GDM1 (cell line): ENCODE measurements at regions not wholly inside any gene's neighbourhood (a gene's known extent, or its start where the extent isn't known, plus 50 kb on each side); places are given as distances from the start of the nearest gene placed in this dataset.

Source experiments
- DNase-seq: peaks from one replicate; lab custom pipeline; 2025; lab: John Stamatoyannopoulos, UW

DNA sequence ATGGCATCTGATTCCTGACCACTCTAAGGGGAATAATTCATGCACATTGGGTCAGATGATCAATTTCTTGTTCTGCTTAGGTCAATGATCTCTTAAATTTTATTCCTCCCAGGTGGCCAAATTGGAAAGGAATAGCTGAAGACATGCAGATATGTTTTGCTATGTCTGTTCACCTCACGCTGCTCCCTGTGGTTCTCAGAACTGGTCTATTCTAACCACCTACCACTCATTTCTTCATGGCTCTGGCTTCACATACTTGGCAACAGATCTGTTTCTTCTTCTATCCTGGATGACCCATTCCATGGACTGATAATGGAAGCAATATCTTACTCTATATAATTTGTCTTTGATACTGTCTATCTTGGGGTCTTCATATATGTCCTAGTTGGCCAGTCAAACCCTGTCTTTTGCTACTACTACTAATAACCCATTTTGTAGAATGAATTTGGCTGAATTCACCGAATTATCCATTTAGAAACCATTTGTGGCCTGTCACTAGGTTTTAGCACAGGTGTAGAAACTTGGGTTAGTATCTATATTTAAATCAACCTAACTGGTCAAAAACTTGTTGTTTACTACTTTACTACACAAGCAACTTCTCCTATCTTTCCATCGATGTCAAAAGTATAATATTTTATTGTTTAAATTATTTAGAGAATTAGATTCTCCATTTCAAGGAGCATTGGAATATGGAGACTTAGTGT, 650.9 kb downstream of the TLE4 start:
- no peak for DNase-seq

GRCh38 chr9:80218328-80218727, 646.6 kb downstream of the TLE4 start:
- no peak for DNase-seq

DNA sequence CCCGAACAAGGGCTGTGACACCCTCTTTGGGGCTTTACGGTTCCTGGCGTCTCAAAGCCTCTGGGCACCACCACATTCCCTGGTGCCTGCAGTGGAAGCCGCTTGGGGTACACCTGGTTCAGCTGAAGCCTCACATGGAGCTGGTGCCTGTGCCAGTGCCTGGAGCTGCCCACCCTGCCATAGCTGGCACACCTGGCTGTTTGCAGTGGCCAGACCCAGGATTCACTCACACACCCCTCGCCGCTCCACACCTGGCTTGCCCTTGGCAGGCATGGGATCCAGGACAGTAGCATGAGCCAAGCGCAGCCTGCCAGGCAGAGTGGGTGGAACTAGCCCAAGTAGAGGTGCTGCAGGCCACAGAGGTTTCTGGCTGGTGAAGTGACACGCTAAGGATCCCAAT, 641.8 kb downstream of the TLE4 start:
- no peak for DNase-seq

- no peak for DNase-seq
Measured at GRCh38 chr9:80208696-80209095, 636.9 kb downstream of the TLE4 start.

DNA sequence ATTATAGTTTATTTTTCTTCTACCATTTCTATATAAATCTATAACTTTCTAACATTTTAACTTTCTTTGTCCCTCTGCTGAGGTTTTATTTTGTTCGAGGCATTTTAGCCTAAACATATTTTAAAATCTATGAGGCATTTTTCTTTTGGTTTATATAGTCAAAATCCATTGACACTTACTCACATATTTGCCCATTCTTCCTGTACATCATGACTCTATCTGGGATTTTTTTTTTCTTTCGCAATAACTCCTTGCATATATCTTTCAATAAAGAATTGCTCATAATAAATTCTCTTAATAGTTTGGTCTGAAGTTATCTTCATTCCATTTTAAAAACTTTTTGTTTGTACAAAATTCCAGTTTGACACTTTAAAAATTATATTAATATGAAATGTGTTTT, 632.3 kb downstream of the TLE4 start:
- DNase-seq, result no peak

GRCh38 chr9:80197661-80198060, 625.9 kb downstream of the TLE4 start:
- DNase-seq, result no peak

DNA sequence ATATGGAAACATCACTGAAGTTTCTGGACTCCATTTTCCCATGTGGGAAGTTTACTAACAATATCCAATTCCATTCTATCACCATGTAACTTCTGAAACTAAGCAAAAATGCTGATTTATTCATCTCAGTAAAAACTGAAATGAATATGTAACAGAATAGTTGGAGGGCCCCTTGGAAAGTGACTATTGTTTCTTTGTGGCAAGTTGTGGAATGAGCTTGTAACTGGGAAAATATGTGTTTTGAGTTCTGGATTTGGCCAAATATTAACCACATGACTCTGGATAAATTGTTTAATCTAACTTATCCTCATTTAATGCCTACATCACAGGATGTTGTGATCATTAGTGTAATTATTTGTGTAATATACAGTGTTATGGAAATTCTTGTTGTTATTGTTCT, 619.3 kb downstream of the TLE4 start:
- no peak for DNase-seq

- no peak for DNase-seq
Measured at GRCh38 chr9:80188579-80188978, 616.8 kb downstream of the TLE4 start.

- DNase-seq, result no peak
Measured at GRCh38 chr9:80185112-80185738, 613.5 kb downstream of the TLE4 start.

DNA sequence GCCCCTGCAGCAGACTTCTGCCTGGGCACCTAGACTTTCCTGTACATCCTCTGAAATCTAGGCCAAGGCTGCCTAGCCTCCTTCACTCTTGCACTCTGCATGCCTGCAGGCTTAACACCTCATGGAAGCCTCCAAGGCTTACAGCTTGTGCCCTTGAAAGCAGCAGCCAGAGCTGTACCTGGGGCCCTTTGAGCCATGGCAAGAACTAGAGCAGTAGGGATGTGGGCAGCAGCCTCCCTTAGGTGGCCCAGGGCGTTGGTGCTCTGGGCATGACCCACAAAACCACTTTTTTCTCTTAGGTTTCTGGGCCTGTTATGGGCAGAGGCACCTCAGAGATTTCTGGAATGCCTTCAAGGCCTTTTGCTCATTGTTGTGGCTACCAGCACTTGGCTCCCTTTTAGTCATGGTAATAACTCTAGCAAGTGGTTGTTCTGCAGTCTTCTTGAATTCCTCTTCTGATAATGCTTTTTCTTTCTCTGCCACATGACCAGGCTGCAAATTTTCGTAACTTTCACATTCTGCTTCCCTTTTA, 606.2 kb downstream of the TLE4 start:
- no peak for DNase-seq

DNA sequence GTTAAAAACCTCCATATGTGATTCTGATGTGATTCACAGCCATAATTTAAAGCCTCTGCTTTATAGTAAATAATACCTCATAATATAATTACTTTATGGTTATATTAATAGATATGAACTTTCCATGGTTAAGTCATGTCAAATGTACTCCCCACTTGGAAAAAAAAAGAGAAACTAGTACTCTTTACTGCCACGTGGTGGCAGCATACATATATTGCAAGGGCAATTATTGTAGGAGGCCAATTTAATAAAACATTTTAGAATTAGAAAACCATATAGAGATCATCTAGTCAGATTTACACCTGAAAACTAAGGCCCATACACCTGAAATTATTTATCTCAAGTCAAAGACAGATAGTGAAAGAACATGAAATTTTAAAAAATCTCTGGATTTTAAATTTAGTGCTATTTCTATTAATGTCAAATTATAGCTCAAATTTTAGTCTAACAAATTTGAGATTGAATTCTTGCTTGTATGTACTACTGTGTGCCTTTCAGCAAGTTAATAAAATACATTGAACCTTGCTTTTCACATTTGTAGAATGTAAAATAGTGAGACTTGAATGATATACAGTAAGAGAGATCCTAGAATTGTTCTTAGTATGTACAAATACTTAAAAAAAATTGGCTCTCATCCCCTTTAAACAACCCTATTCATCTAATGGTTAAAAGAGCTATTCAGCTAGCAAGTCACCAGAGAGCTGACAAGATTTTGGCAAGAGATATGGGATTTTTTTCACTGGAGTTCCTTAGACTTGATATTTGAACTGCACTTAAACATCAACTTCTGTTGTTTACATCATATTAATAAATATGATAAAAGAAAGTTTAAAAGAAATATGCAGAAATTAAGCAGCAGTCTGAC, 603.8 kb downstream of the TLE4 start:
- no peak for DNase-seq

GRCh38 chr9:80163889-80164288, 592.1 kb downstream of the TLE4 start:
- DNase-seq, result no peak

DNA sequence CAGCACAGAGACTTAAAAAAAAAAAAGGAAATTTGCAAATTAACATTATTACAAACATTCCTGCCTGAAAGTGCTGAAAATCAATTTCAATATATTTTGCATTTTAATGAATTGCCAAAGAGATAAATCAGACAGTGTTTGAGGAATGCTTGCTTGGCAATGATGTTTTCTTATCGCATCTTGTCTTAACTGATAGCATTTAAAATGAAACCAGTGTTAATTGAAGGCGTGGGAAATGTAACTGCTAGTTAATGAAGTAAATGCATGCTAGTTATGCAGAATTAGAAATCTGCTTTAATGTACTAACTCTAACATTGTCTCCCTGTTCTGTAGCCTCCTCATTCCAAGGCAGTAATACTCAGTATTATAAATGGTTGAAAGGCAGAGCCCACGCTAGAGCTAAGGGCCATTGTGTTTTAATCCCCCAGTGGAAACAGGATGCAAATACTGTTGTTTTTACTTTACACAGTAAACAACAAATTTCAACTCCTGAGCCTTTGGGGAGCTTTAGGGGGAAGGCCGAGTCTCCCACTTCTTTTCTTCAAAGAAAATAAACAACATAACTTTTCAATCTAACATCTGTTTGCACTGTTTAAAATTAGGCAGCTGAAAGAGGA, 586.9 kb downstream of the TLE4 start:
- DNase-seq, result no peak

DNA sequence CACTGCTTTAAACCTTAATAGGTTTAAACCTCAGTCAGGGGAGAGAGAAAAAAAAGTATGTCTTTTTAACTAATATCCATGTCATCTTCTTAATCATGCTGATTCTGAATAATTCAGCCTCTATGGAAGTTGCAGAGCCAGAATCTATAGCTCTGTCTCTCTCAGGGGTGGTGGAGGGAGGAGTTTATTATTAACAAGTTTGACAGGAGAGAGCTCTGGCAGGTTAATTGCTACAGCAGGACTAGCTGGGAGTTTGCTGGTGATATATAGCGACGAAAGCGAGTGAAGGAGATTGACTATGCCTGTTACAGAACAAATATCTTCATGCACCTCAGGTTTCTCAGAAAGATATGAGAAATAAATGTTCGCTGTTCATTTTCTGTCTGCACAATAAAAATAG, 586.4 kb downstream of the TLE4 start:
- no peak for DNase-seq

GRCh38 chr9:80157561-80157983, 585.8 kb downstream of the TLE4 start:
- DNase-seq, result no peak

- no peak for DNase-seq
Measured at GRCh38 chr9:80156756-80157472, 585.1 kb downstream of the TLE4 start.

DNA sequence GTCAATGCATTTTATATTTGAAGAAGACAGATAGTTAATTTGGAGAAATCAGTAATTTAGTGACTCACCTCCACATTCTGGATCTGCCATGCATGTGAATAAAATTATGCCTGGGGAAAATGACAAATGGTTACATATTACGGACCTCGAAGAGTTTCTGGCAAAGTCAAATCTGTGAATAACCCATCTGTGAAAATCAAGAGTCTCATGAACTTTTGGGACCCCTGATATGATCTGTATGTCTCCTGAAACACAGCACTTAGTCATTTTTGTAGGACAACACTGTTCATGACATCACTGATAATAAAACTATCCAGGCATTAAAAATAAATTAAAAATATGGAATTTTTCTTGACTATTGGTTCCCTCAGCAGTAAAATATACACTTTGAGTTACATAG, 584.5 kb downstream of the TLE4 start:
- DNase-seq, result no peak

DNA sequence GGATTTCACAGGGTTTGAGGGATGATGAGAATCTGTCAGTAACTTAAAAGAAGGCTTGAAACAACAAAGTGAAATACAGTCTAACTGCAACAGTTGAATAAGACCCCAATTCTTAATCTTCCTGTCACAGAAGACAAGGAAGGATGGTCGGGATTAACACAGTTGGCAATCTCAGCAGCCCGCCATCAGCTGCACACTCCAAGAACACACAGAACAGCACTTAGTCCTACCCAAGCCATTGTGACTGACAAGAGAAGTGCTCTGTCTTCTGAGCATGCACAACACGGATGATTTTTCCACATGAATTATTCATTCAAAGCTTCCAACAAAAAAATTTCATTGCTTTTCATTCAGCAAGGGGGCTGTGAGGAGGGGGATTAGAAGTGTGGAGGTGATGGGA, 576.1 kb downstream of the TLE4 start:
- no peak for DNase-seq

GRCh38 chr9:80146466-80146865, 574.7 kb downstream of the TLE4 start:
- no peak for DNase-seq

DNA sequence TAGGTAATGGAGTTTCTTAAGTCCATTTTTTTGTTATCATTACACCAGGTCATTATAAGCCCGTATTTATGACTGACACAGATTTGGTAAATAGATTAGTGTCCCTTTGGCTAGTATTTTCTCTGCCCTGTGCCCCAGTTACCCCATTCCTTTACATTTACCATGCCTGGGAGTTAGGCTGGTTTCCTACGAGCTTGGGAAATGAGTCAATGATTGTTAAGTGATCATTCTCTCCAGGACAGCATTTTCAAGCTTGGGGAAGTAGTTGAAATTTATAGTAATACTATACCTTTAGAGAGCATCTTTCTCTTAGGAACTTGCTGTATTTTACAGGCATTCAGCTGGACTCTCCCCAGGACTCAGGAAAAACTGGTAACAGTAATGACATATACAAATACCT, 573.1 kb downstream of the TLE4 start:
- DNase-seq, result no peak

- DNase-seq, result no peak
Measured at GRCh38 chr9:80144406-80144805, 572.6 kb downstream of the TLE4 start.

DNA sequence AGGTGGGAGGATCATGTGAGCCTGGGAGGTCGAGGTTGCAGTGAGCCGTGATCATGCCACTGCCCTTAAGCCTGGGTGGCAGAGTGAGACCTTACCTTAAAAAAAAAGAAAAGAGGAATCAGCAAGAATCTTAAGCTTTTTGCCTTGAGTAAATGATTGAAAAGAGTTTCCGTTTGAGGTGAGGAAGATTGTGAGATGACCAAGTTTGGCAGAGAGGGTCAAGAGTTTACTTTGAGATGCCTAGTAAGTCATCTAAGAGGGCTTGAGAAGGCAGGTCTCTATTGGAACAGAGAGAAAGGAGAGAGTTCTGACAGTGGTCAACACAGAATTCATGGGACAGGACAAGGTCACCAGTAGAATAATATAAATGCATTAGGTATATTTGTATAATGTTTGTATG, 572.1 kb downstream of the TLE4 start:
- DNase-seq, result no peak
